GM23338 (cell line): ENCODE measurements at regions not wholly inside any gene's neighbourhood (a gene's known extent, or its start where the extent isn't known, plus 50 kb on each side); places are given as distances from the start of the nearest gene placed in this dataset.

Source experiments
- ATAC-seq: fragments of 200-7000 bp; cut with Tn5 transposase; 3 replicates; pipeline ENCODE4 v1.9.1; 2020
- DNase-seq: peaks from one replicate; pipeline ENCODE4 v3.0.0-alpha.2; 2015; ENCODE audit warnings: low spot score
- H2AFZ ChIP-seq: fragments of 200-600 bp; sonication (generic); 2 replicates; pipeline ENCODE4 v1.8.0; 2016; ENCODE audit warnings: antibody characterized with exemption, mild to moderate bottlenecking, moderate library complexity
- H3F3A ChIP-seq: fragments of 200-600 bp; sonication (generic); replicated peaks from 2 replicates; pipeline ENCODE4 v1.8.0; 2017; ENCODE audit warnings: antibody characterized with exemption, mixed run types, low read depth
- H3K27ac ChIP-seq: fragments of 200-600 bp; sonication (generic); 2 replicates; pipeline ENCODE4 v1.6.1; 2016; ENCODE audit warnings: low read depth
- H3K27me3 ChIP-seq: fragments of 200-600 bp; sonication (generic); 2 replicates; pipeline ENCODE4 v1.8.0; 2016; ENCODE audit warnings: mild to moderate bottlenecking, mixed run types, moderate library complexity; ENCODE audit not compliant: insufficient read depth
- H3K36me3 ChIP-seq: fragments of 200-600 bp; sonication (generic); 2 replicates; pipeline ENCODE4 v1.8.0; 2016; ENCODE audit warnings: mild to moderate bottlenecking; ENCODE audit not compliant: insufficient read depth
- H3K4me1 ChIP-seq: fragments of 200-600 bp; sonication (generic); 2 replicates; pipeline ENCODE4 v1.8.0; 2016; ENCODE audit warnings: mild to moderate bottlenecking, moderate library complexity; ENCODE audit not compliant: insufficient read depth
- H3K4me2 ChIP-seq: fragments of 200-600 bp; sonication (generic); 2 replicates; pipeline ENCODE4 v1.7.1; 2017; ENCODE audit warnings: mixed run types
- H3K4me3 ChIP-seq: fragments of 200-600 bp; sonication (generic); 2 replicates; pipeline ENCODE4 v1.6.1; 2016; ENCODE audit warnings: mixed run types
- H3K79me2 ChIP-seq: fragments of 200-600 bp; sonication (generic); replicated peaks from 2 replicates; pipeline ENCODE4 v1.8.0; 2017; ENCODE audit warnings: mild to moderate bottlenecking; ENCODE audit not compliant: insufficient read depth
- H3K9me2 ChIP-seq: fragments of 200-600 bp; sonication (generic); 2 replicates; pipeline ENCODE4 v1.8.0; 2017; ENCODE audit not compliant: insufficient read depth
- H4K20me1 ChIP-seq: fragments of 200-600 bp; sonication (generic); replicated peaks from 2 replicates; pipeline ENCODE4 v1.8.0; 2017; ENCODE audit warnings: mild to moderate bottlenecking; ENCODE audit not compliant: insufficient read depth
- H3K27ac Mint-ChIP-seq: 2 replicates; pipeline ENCODE4 v1.8.0; 2020; ENCODE audit warnings: inconsistent platforms, mild to moderate bottlenecking, moderate library complexity, mixed read lengths
- H3K27me3 Mint-ChIP-seq: 3 replicates; pipeline ENCODE4 v1.8.0; 2022; ENCODE audit warnings: low read depth, mild to moderate bottlenecking, moderate library complexity, mixed read lengths, inconsistent platforms; ENCODE audit not compliant: insufficient read depth, poor library complexity
- H3K36me3 Mint-ChIP-seq: 3 replicates; pipeline ENCODE4 v1.8.0; 2021; ENCODE audit warnings: low read depth, mild to moderate bottlenecking, inconsistent platforms, moderate library complexity, mixed read lengths
- H3K4me1 Mint-ChIP-seq: 3 replicates; pipeline ENCODE4 v1.8.0; 2020; ENCODE audit warnings: mild to moderate bottlenecking, inconsistent platforms, mixed read lengths
- H3K4me3 Mint-ChIP-seq: 3 replicates; pipeline ENCODE4 v1.8.0; 2021; ENCODE audit warnings: moderate library complexity, mild to moderate bottlenecking, inconsistent platforms, mixed read lengths
- H3K9me3 Mint-ChIP-seq: 3 replicates; pipeline ENCODE4 v1.8.0; 2020; ENCODE audit warnings: moderate library complexity, mild to moderate bottlenecking, inconsistent platforms, mixed read lengths
- CREB1 ChIP-seq: fragments of 250-450 bp; sonication (Bioruptor Pico); IDR thresholded peaks from 2 replicates; pipeline ENCODE4 v1.5.0; 2020; ENCODE audit warnings: low read depth, mild to moderate bottlenecking, moderate library complexity
- EZH2 ChIP-seq: fragments of 200-600 bp; sonication (generic); IDR thresholded peaks from one replicate; pipeline ENCODE4 v1.8.0; 2017; ENCODE audit warnings: antibody characterized with exemption, mild to moderate bottlenecking, low read depth; ENCODE audit not compliant: unreplicated experiment
- EZH2phosphoT487 ChIP-seq: fragments of 200-600 bp; sonication (generic); IDR thresholded peaks from one replicate; pipeline ENCODE4 v1.8.1; 2018; ENCODE audit warnings: antibody characterized with exemption; ENCODE audit not compliant: unreplicated experiment
- JUNB ChIP-seq: IDR thresholded peaks from one replicate; pipeline ENCODE4 v1.6.1; 2016; ENCODE audit warnings: antibody characterized with exemption; ENCODE audit not compliant: unreplicated experiment
- NANOG ChIP-seq: IDR thresholded peaks from 2 replicates; pipeline ENCODE4 v1.6.1; 2016; ENCODE audit warnings: antibody characterized with exemption, borderline replicate concordance
- REST ChIP-seq: IDR thresholded peaks from one replicate; pipeline ENCODE4 v1.6.1; 2018; ENCODE audit warnings: antibody characterized with exemption; ENCODE audit not compliant: unreplicated experiment
- STAT1 ChIP-seq: IDR thresholded peaks from one replicate; pipeline ENCODE4 v1.6.1; 2016; ENCODE audit warnings: antibody characterized with exemption; ENCODE audit not compliant: unreplicated experiment
- ZNF114 ChIP-seq: fragments of 250-450 bp; sonication (Bioruptor Pico); IDR thresholded peaks from 2 replicates; pipeline ENCODE4 v1.5.0; 2020; ENCODE audit warnings: mild to moderate bottlenecking, moderate library complexity
- ZNF331 ChIP-seq: fragments of 250-450 bp; sonication (Bioruptor Pico); IDR thresholded peaks from 2 replicates; pipeline ENCODE4 v1.5.0; 2020; ENCODE audit warnings: low read depth, mild to moderate bottlenecking, moderate library complexity
- ZNF462 ChIP-seq: fragments of 250-450 bp; sonication (Bioruptor Pico); IDR thresholded peaks from 2 replicates; pipeline ENCODE4 v1.5.0; 2020; ENCODE audit warnings: mild to moderate bottlenecking, moderate library complexity
- TF ChIP-seq, protein P1 (sequence below): IDR thresholded peaks from 2 replicates; pipeline ENCODE4 v1.6.1; 2016; ENCODE audit warnings: antibody characterized with exemption

GRCh38 chr4:143021384-143021783, 163.3 kb upstream of the USP38 start:
- Histone ChIP-seq H3K27me3 (no peaks in the 10 kb centered on the region), H3K4me1 (no peaks in the 10 kb centered on the region), H3K79me2 (no peaks in the 10 kb centered on the region), H3F3A (no peaks in the 10 kb centered on the region), H3K9me2 (no peaks in the 10 kb centered on the region; the same call in 1 of the 2 replicates), H2AFZ (no peak overlapping the region), H4K20me1 (no peaks in the 10 kb centered on the region), H3K4me3 (no peak overlapping the region), H3K4me2 (no peak overlapping the region), H3K36me3 (no peaks in the 10 kb centered on the region), H3K27ac (no peak overlapping the region)
- Mint-ChIP-seq H3K9me3 (no peaks in the 10 kb centered on the region), H3K27ac (no peak overlapping the region), H3K4me1 (no peaks in the 10 kb centered on the region; the same call in 2 of the 3 replicates), H3K4me3 (no peak overlapping the region), H3K27me3 (peaks cover 2% of the 10 kb centered on the region), H3K36me3 (no peaks in the 10 kb centered on the region)
- DNase-seq: no peak
- TF ChIP-seq JUNB (no peak), ZNF462 (CRISPR knock-in tag) (no peak), STAT1 (no peak), ZNF331 (CRISPR knock-in tag) (no peak)
- no peak for ATAC-seq

GRCh38 chr4:143023239-143023918, 161.3 kb upstream of the USP38 start:
- no peak overlapping the region for H3K4me3 ChIP-seq
- H3K9me2 ChIP-seq: no peaks in the 10 kb centered on the region; the same call in 1 of the 2 replicates
- no peaks in the 10 kb centered on the region for H3K36me3 ChIP-seq
- no peaks in the 10 kb centered on the region for H3K4me1 ChIP-seq
- H3K27me3 ChIP-seq: no peaks in the 10 kb centered on the region
- H3K9me3 Mint-ChIP-seq: no peaks in the 10 kb centered on the region
- no peaks in the 10 kb centered on the region; the same call in 2 of the 3 replicates for H3K4me1 Mint-ChIP-seq
- H4K20me1 ChIP-seq: no peaks in the 10 kb centered on the region
- H3K27ac Mint-ChIP-seq: no peak overlapping the region
- H2AFZ ChIP-seq: no peak overlapping the region
- no peaks in the 10 kb centered on the region for H3K79me2 ChIP-seq
- H3K27ac ChIP-seq: no peak overlapping the region
- H3F3A ChIP-seq: no peaks in the 10 kb centered on the region
- DNase-seq: no peak
- H3K4me2 ChIP-seq: no peak overlapping the region
- H3K36me3 Mint-ChIP-seq: no peaks in the 10 kb centered on the region
- no peak for ATAC-seq
- H3K27me3 Mint-ChIP-seq: peaks cover 2% of the 10 kb centered on the region
- no peak overlapping the region for H3K4me3 Mint-ChIP-seq
- TF ChIP-seq ZNF114: no peak
- TF ChIP-seq, protein P1, sequence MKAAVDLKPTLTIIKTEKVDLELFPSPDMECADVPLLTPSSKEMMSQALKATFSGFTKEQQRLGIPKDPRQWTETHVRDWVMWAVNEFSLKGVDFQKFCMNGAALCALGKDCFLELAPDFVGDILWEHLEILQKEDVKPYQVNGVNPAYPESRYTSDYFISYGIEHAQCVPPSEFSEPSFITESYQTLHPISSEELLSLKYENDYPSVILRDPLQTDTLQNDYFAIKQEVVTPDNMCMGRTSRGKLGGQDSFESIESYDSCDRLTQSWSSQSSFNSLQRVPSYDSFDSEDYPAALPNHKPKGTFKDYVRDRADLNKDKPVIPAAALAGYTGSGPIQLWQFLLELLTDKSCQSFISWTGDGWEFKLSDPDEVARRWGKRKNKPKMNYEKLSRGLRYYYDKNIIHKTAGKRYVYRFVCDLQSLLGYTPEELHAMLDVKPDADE: no peak
- TF ChIP-seq JUNB: no peak
- no peak for TF ChIP-seq EZH2phosphoT487
- no peak for TF ChIP-seq STAT1
- no peak for TF ChIP-seq NANOG
- TF ChIP-seq EZH2: no peak
- no peak for TF ChIP-seq REST
- TF ChIP-seq CREB1 (CRISPR knock-in tag): no peak
